Mammary epithelial cell (primary cell): ENCODE measurements at regions not wholly inside any gene's neighbourhood (a gene's known extent, or its start where the extent isn't known, plus 50 kb on each side); places are given as distances from the start of the nearest gene placed in this dataset.

Experiments used
- CTCF ChIP-seq, 2 donors: IDR thresholded peaks in 1 of 2; conservative IDR thresholded peaks in 1 of 2; 2 replicates each; pipeline ENCODE4 v1.5.1; 2011 to 2012; ENCODE audit warnings: inconsistent platforms in 2 of 2, low read length in 2 of 2, mild to moderate bottlenecking in 2 of 2, control low read depth in 1 of 2, low read depth in 1 of 2; ENCODE audit not compliant: insufficient read depth in 1 of 2; ENCODE audit errors: extremely low read depth in 1 of 2
- EZH2 ChIP-seq: IDR thresholded peaks from 2 replicates; pipeline ENCODE4 v1.6.1; 2012; ENCODE audit warnings: low read length, inconsistent platforms, borderline replicate concordance

GRCh38 chr10:3484306-3485056 lies 300.5 kb downstream of the KLF6 start:
- no peak for TF ChIP-seq CTCF (conservative IDR thresholded peaks at IDR 0.05 in 1 of 2, IDR thresholded peaks at IDR 0.05 in 1 of 2; ENCODE audit: extremely low read depth in 1 of 2, insufficient read depth in 1 of 2, low read depth in 1 of 2, low read length in 2 of 2)
- TF ChIP-seq EZH2: no peak
